IMR-90 (cell line): ENCODE measurements at regions not wholly inside any gene's neighbourhood (a gene's known extent, or its start where the extent isn't known, plus 50 kb on each side); places are given as distances from the start of the nearest gene placed in this dataset.

Experiments used
- ATAC-seq: fragments of 200-7000 bp; cut with Tn5 transposase; 2 replicates; pipeline ENCODE4 v1.9.1; 2020; ENCODE audit warnings: low read depth, mild to moderate bottlenecking, moderate library complexity
- BruUV-seq: library from RNA; stranded (reverse); fragments of 400-500 nt; replicated peaks from 2 replicates; lab custom pipeline; 2021; lab: Mats Ljungman, UMichigan
- CTCF ChIA-PET: fragments of 300-600 bp; formaldehyde crosslinking; extraction: SDS; loops from one replicate; lab custom pipeline; 2021; ENCODE audit warnings: antibody characterized with exemption; lab: Yijun Ruan, JAX
- POLR2A ChIA-PET: fragments of 300-600 bp; sonication (Branson Sonifier 250); formaldehyde crosslinking; loops from one replicate; lab custom pipeline; 2022; ENCODE audit warnings: antibody characterized with exemption; ENCODE audit not compliant: unreplicated experiment; lab: Charles Lee
- DNase-seq: peaks from one replicate; pipeline ENCODE4 v3.0.0; 2013
- H2AFZ ChIP-seq: replicated peaks from 2 replicates; pipeline ENCODE3; 2013; ENCODE audit warnings: low read length, mild to moderate bottlenecking; ENCODE audit not compliant: poor library complexity
- H2AK5ac ChIP-seq: 2 replicates; pipeline ENCODE4 v1.6.1; 2013; ENCODE audit warnings: low read depth, low read length, inconsistent platforms
- H2AK9ac ChIP-seq: replicated peaks from 2 replicates; pipeline ENCODE3; 2013; ENCODE audit warnings: mild to moderate bottlenecking, low read depth, low read length, moderate library complexity; ENCODE audit not compliant: poor library complexity
- H2BK120ac ChIP-seq: 2 replicates; pipeline ENCODE4 v1.6.1; 2013; ENCODE audit warnings: low read depth, low read length, inconsistent platforms
- H2BK15ac ChIP-seq: 3 replicates; pipeline ENCODE4 v1.6.1; 2013; ENCODE audit warnings: low read depth, low read length, inconsistent platforms
- H2BK20ac ChIP-seq: 2 replicates; pipeline ENCODE4 v1.6.1; 2013; ENCODE audit warnings: low read depth, mild to moderate bottlenecking, inconsistent platforms, low read length, moderate library complexity
- H2BK5ac ChIP-seq: 2 replicates; pipeline ENCODE4 v1.6.1; 2013; ENCODE audit warnings: mild to moderate bottlenecking, low read depth, low read length, inconsistent platforms; ENCODE audit not compliant: poor library complexity, severe bottlenecking
- H3K14ac ChIP-seq: replicated peaks from 2 replicates; pipeline ENCODE4 v1.6.1; 2013; ENCODE audit warnings: low read depth, low read length, inconsistent platforms
- H3K18ac ChIP-seq: 2 replicates; pipeline ENCODE4 v1.6.1; 2013; ENCODE audit warnings: low read depth, low read length, control low read depth
- H3K23ac ChIP-seq: 2 replicates; pipeline ENCODE4 v1.6.1; 2013; ENCODE audit warnings: low read depth, low read length, inconsistent platforms
- H3K27ac ChIP-seq: 2 replicates; pipeline ENCODE4 v1.5.1; 2013; ENCODE audit warnings: mild to moderate bottlenecking, control low read depth, low read length; ENCODE audit not compliant: insufficient read depth
- H3K27me3 ChIP-seq: 2 replicates; pipeline ENCODE4 v1.6.1; 2013; ENCODE audit warnings: low read length; ENCODE audit not compliant: control insufficient read depth, insufficient read depth
- H3K36me3 ChIP-seq: 2 replicates; pipeline ENCODE4 v1.6.1; 2013; ENCODE audit warnings: low read length, mixed read lengths; ENCODE audit not compliant: control insufficient read depth, insufficient read depth
- H3K4ac ChIP-seq: 2 replicates; pipeline ENCODE4 v1.6.1; 2013; ENCODE audit warnings: low read depth, low read length, inconsistent platforms
- H3K4me1 ChIP-seq: 2 replicates; pipeline ENCODE4 v1.6.1; 2013; ENCODE audit warnings: low read length, mixed read lengths; ENCODE audit not compliant: control insufficient read depth, insufficient read depth
- H3K4me2 ChIP-seq: 2 replicates; pipeline ENCODE4 v1.6.1; 2013; ENCODE audit warnings: low read depth, mild to moderate bottlenecking, control low read depth, low read length, moderate library complexity
- H3K4me3 ChIP-seq: 2 replicates; pipeline ENCODE4 v1.5.1; 2013; ENCODE audit warnings: low read depth, mild to moderate bottlenecking, control low read depth, low read length, moderate library complexity; ENCODE audit not compliant: insufficient read depth
- H3K56ac ChIP-seq: 2 replicates; pipeline ENCODE4 v1.6.1; 2013; ENCODE audit warnings: low read length, inconsistent platforms; ENCODE audit not compliant: insufficient read depth; ENCODE audit errors: extremely low read depth
- H3K79me1 ChIP-seq, 2 experiments: 2 replicates each; pipeline ENCODE4 v1.6.1; 2013; ENCODE audit warnings: low read length in 2 of 2, inconsistent platforms in 1 of 2, low read depth in 1 of 2
- H3K9ac ChIP-seq: 2 replicates; pipeline ENCODE4 v1.6.1; 2013; ENCODE audit warnings: low read depth, low read length, control low read depth
- H3K9me1 ChIP-seq: 2 replicates; pipeline ENCODE4 v1.6.1; 2013; ENCODE audit warnings: low read length, inconsistent platforms; ENCODE audit not compliant: insufficient read depth
- H3K9me3 ChIP-seq: 2 replicates; pipeline ENCODE4 v1.6.1; 2013; ENCODE audit warnings: low read length; ENCODE audit not compliant: control insufficient read depth, insufficient read depth
- H4K20me1 ChIP-seq: 2 replicates; pipeline ENCODE4 v1.6.1; 2013; ENCODE audit warnings: low read length, inconsistent platforms; ENCODE audit not compliant: insufficient read depth
- H4K5ac ChIP-seq: 2 replicates; pipeline ENCODE4 v1.6.1; 2013; ENCODE audit warnings: mild to moderate bottlenecking, low read depth, low read length, control low read depth
- H4K8ac ChIP-seq, 2 experiments: 2 replicates each; pipeline ENCODE4 v1.6.1; 2013; ENCODE audit warnings: low read depth in 2 of 2, low read length in 2 of 2, control low read depth in 1 of 2, inconsistent platforms in 1 of 2
- H4K91ac ChIP-seq: 2 replicates; pipeline ENCODE4 v1.6.1; 2013; ENCODE audit warnings: low read depth, low read length, inconsistent platforms; ENCODE audit not compliant: insufficient read depth
- BHLHE40 ChIP-seq: fragments of 150-350 bp; IDR thresholded peaks from 2 replicates; pipeline ENCODE4 v1.6.1; 2016; ENCODE audit warnings: mild to moderate bottlenecking, low read depth, low read length
- CEBPB ChIP-seq: IDR thresholded peaks from 2 replicates; pipeline ENCODE4 v1.6.1; 2012; ENCODE audit warnings: low read depth, low read length, improper control_type of control experiment
- CHD1 ChIP-seq: IDR thresholded peaks from 2 replicates; pipeline ENCODE4 v1.6.1; 2012; ENCODE audit warnings: low read depth, low read length, improper control_type of control experiment
- FOS ChIP-seq: fragments of 150-350 bp; IDR thresholded peaks from 2 replicates; pipeline ENCODE4 v1.6.1; 2016; ENCODE audit warnings: low read depth, low read length
- MAFK ChIP-seq: IDR thresholded peaks from 2 replicates; pipeline ENCODE4 v1.6.1; 2012; ENCODE audit warnings: low read depth, low read length, improper control_type of control experiment
- MAZ ChIP-seq: IDR thresholded peaks from 2 replicates; pipeline ENCODE4 v1.6.1; 2012; ENCODE audit warnings: low read depth, mild to moderate bottlenecking, low read length, improper control_type of control experiment, moderate library complexity, borderline replicate concordance
- MXI1 ChIP-seq: IDR thresholded peaks from 2 replicates; pipeline ENCODE4 v1.6.1; 2012; ENCODE audit warnings: low read depth, mild to moderate bottlenecking, low read length, moderate library complexity, borderline replicate concordance
- NFE2L2 ChIP-seq: fragments of 150-350 bp; IDR thresholded peaks from 2 replicates; pipeline ENCODE4 v1.6.1; 2016; ENCODE audit warnings: low read depth, mild to moderate bottlenecking, low read length
- POLR2A ChIP-seq: IDR thresholded peaks from 2 replicates; pipeline ENCODE4 v1.6.1; 2012; ENCODE audit warnings: mild to moderate bottlenecking, low read depth, low read length
- RAD21 ChIP-seq: IDR thresholded peaks from 2 replicates; pipeline ENCODE4 v1.6.1; 2012; ENCODE audit warnings: low read length, improper control_type of control experiment
- RCOR1 ChIP-seq: IDR thresholded peaks from 2 replicates; pipeline ENCODE4 v1.6.1; 2012; ENCODE audit warnings: mild to moderate bottlenecking, low read length, improper control_type of control experiment; ENCODE audit not compliant: insufficient replicate concordance
- RFX5 ChIP-seq: IDR thresholded peaks from 2 replicates; pipeline ENCODE4 v1.8.0; 2012; ENCODE audit warnings: low read depth, mild to moderate bottlenecking, low read length, moderate library complexity
- SMC3 ChIP-seq: fragments of 150-350 bp; IDR thresholded peaks from 2 replicates; pipeline ENCODE4 v1.6.1; 2016; ENCODE audit warnings: low read depth, mild to moderate bottlenecking, antibody characterized with exemption, low read length, moderate library complexity
- WGBS, 2 experiments: methylation state at CpG; one replicate each; pipeline versions ENCODE4 v1.1.5 to v1.1.7; 2013; ENCODE audit warnings: missing lambda C conversion rate in 2 of 2; ENCODE audit not compliant: insufficient read length in 1 of 2; ENCODE audit errors: extremely low coverage in 2 of 2; 5-methylcytosine and 5-hydroxymethylcytosine counted together
- dilution Hi-C: fragments of 300-500 bp; cut with HindIII; formaldehyde crosslinking; loops from one replicate; pipeline ENCODE4 v1.14.3; 2018; ENCODE audit warnings: low sequenced_read_pairs; ENCODE audit not compliant: unreplicated experiment
- in situ Hi-C: fragments of 300-500 bp; cut with MboI; formaldehyde crosslinking; loops from 3 replicates; pipeline ENCODE4 v1.14.3; 2019; ENCODE audit warnings: low sequenced_read_pairs, inconsistent platforms, mixed read lengths
- intact Hi-C: fragments of 100-400 bp; cut with micrococcal nuclease; formaldehyde crosslinking; loops from 2 replicates; pipeline ENCODE4 v1.10.0; 2022
- TF ChIP-seq, protein P1 (sequence below): conservative IDR thresholded peaks from 2 replicates; pipeline ENCODE4 v1.5.1; 2012; ENCODE audit warnings: mild to moderate bottlenecking, low read depth, low read length, improper control_type of control experiment
- TF ChIP-seq, protein P2 (sequence below): fragments of 150-350 bp; IDR thresholded peaks from 2 replicates; pipeline ENCODE4 v1.6.1; 2017; ENCODE audit warnings: mild to moderate bottlenecking, antibody characterized with exemption, low read length, low read depth
- TF ChIP-seq, protein P3 (sequence below): fragments of 150-350 bp; IDR thresholded peaks from 2 replicates; pipeline ENCODE4 v1.6.1; 2016; ENCODE audit warnings: low read depth, mild to moderate bottlenecking, low read length, moderate library complexity, borderline replicate concordance

DNA sequence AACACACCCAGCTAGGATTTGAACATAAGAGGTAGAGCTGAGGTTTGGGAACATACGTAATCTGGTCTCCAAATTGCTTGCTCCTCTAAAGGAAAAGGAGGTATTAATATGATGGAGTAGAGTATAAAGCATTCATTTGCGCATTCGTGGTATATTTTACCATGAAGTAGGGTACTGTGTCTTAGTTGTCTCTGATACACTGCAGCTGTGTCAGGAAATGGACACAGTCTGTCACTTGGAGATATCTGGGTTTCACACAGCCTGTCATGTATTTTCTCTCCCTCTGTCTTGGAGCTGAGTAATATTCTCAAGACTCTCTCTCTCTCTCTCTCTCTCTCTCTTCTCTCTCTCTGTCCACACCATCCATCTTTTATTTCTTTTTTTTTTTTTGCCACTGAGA is 274.8 kb upstream of the UGT8 start:
- H2BK15ac ChIP-seq = no peak overlapping the region
- no peak overlapping the region for H2BK5ac ChIP-seq
- no peak overlapping the region for H2BK20ac ChIP-seq
- in situ Hi-C loops = no loop called here
- H2BK120ac ChIP-seq = no peak overlapping the region
- H4K20me1 ChIP-seq = no peaks in the 10 kb centered on the region
- no peak overlapping the region for H3K4ac ChIP-seq
- no peaks in the 10 kb centered on the region for H3K36me3 ChIP-seq
- no peak for DNase-seq
- H3K4me3 ChIP-seq = no peak overlapping the region
- no peak overlapping the region for H3K18ac ChIP-seq
- H2AK5ac ChIP-seq = no peak overlapping the region
- no peak overlapping the region for H3K23ac ChIP-seq
- no peak overlapping the region for H4K8ac ChIP-seq
- H4K91ac ChIP-seq = no peak overlapping the region
- H3K9ac ChIP-seq = no peak overlapping the region
- ATAC-seq = no peak
- POLR2A ChIA-PET = no interaction called here
- H3K79me1 ChIP-seq = no peaks in the 10 kb centered on the region
- H3K14ac ChIP-seq = no peak overlapping the region
- TF ChIP-seq POLR2A (no peak), NFE2L2 (no peak), MAZ (no peak), CHD1 (no peak), MXI1 (no peak), SMC3 (no peak), RFX5 (no peak), CEBPB (no peak), RAD21 (no peak), MAFK (no peak), RCOR1 (no peak), FOS (no peak), BHLHE40 (no peak)
- TF ChIP-seq, protein P1, sequence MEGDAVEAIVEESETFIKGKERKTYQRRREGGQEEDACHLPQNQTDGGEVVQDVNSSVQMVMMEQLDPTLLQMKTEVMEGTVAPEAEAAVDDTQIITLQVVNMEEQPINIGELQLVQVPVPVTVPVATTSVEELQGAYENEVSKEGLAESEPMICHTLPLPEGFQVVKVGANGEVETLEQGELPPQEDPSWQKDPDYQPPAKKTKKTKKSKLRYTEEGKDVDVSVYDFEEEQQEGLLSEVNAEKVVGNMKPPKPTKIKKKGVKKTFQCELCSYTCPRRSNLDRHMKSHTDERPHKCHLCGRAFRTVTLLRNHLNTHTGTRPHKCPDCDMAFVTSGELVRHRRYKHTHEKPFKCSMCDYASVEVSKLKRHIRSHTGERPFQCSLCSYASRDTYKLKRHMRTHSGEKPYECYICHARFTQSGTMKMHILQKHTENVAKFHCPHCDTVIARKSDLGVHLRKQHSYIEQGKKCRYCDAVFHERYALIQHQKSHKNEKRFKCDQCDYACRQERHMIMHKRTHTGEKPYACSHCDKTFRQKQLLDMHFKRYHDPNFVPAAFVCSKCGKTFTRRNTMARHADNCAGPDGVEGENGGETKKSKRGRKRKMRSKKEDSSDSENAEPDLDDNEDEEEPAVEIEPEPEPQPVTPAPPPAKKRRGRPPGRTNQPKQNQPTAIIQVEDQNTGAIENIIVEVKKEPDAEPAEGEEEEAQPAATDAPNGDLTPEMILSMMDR = no peak
- TF ChIP-seq, protein P2, sequence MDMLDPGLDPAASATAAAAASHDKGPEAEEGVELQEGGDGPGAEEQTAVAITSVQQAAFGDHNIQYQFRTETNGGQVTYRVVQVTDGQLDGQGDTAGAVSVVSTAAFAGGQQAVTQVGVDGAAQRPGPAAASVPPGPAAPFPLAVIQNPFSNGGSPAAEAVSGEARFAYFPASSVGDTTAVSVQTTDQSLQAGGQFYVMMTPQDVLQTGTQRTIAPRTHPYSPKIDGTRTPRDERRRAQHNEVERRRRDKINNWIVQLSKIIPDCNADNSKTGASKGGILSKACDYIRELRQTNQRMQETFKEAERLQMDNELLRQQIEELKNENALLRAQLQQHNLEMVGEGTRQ = no peak
- TF ChIP-seq, protein P3, sequence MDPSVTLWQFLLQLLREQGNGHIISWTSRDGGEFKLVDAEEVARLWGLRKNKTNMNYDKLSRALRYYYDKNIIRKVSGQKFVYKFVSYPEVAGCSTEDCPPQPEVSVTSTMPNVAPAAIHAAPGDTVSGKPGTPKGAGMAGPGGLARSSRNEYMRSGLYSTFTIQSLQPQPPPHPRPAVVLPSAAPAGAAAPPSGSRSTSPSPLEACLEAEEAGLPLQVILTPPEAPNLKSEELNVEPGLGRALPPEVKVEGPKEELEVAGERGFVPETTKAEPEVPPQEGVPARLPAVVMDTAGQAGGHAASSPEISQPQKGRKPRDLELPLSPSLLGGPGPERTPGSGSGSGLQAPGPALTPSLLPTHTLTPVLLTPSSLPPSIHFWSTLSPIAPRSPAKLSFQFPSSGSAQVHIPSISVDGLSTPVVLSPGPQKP = no peak
- H3K4me1 ChIP-seq = peaks cover 4% of the 10 kb centered on the region
- H3K4me2 ChIP-seq = no peak overlapping the region
- dilution Hi-C loops = no loop called here
- H4K5ac ChIP-seq = no peak overlapping the region
- H2AFZ ChIP-seq = no peak overlapping the region
- H3K9me1 ChIP-seq = 0 out of 2 replicates have a peak, but pooled peaks cover 4% of the 10 kb centered on the region
- no peaks in the 10 kb centered on the region for H3K9me3 ChIP-seq
- BruUV-seq = no TSS peak
- H3K56ac ChIP-seq = no peak overlapping the region
- intact Hi-C loops = no loop called here
- CTCF ChIA-PET = no interaction called here
- H3K27ac ChIP-seq = no peak overlapping the region
- no peak overlapping the region for H2AK9ac ChIP-seq
- H3K27me3 ChIP-seq = no peaks in the 10 kb centered on the region
- WGBS, 2 experiments = no CpG with 5 or more reads among the region's 3 CpGs
